Activated T-cell treated with anti-CD3 and anti-CD28 coated beads for 48 hours (primary cell): ENCODE measurements at regions not wholly inside any gene's neighbourhood (a gene's known extent, or its start where the extent isn't known, plus 50 kb on each side); places are given as distances from the start of the nearest gene placed in this dataset.

Experiments used
- DNase-seq: peaks from one replicate; pipeline ENCODE4 v3.0.0-alpha.2; 2020; ENCODE audit warnings: low read depth

GRCh38 chr13:57918086-57918485 lies 286.5 kb downstream of the PCDH17 start:
- DNase-seq = no peak

- DNase-seq = no peak
Measured at GRCh38 chr13:57918913-57919312, 287.4 kb downstream of the PCDH17 start.

- DNase-seq = no peak
Measured at GRCh38 chr13:57925250-57925649, 293.7 kb downstream of the PCDH17 start.

DNA sequence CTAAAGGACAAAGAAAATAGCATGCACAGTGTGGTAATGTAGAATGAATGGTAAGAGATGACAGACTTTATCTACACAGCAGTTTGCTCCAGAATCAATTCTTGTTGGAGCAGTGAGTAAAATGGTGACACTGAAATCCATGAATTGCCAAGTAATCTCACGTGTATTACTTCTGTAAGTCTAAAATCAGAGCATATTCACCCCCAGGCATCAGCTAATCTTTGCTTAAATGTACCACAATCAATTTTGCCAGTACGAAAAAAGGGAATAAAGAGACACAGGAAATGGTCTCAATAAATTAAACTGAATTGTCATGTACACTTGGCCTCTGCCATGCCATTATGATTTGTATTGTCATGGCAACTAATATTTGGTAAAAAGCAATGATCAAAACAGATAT lies 294.2 kb downstream of the PCDH17 start:
- DNase-seq = no peak

DNA sequence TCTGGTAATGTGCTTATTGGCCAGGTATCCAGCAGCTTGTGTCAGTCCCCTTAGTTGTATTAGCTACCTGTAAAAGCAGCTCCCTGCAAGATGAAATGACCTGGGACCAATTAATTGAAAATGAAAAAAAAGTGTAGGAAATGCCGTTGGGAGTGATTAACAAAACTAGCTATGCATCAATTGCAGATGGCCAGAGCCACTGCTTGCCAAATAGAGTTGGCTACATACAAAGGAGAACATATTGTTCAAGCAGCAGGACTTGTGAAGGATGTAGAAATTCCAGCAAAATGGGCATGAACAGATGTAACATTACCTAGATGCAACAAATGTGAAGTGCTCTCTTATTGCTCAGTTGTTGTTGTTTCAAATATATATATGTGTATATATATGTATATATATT lies 300.5 kb downstream of the PCDH17 start:
- no peak for DNase-seq

DNA sequence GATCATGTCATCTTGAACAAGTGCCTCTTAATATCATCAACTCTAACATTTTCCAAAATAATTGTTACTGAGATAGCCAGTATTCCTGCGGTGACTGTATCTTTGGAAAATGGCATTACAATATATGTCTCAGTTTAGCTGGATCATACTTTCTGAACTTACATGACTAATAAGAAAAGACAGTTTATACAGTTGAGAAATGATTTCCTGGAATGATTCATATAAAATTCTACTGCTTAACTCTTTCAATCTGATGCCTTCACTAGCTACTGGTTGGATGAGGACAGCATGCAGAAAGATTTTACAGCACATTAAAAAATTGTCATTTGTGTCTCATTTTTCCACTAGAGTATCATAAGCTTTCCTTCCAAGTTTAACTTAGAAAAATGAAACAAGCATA lies 302.1 kb downstream of the PCDH17 start:
- no peak for DNase-seq

- no peak for DNase-seq
Measured at GRCh38 chr13:57935965-57936364, 304.4 kb downstream of the PCDH17 start.

DNA sequence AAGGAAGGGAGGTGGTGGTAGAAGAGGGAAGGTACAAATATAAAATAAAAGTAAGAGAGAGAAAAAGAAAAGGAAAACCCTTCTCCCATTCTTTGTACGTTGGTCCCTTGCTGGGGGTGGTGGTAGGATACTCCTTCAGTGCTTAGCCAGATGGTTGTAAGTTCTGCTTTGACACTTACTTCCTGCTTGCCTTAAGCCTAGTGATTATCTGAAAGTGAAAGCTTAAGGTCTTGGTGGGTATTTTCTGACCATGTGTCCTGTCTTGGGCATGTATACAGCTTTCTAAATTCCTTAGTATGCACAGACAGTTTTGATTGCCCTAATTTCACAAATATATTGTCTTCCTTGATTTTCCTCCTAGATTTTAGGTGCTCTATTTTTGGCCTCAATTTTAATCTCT lies 314.8 kb downstream of the PCDH17 start:
- DNase-seq = no peak

- DNase-seq = no peak
Measured at GRCh38 chr13:57948884-57949283, 317.3 kb downstream of the PCDH17 start.

DNA sequence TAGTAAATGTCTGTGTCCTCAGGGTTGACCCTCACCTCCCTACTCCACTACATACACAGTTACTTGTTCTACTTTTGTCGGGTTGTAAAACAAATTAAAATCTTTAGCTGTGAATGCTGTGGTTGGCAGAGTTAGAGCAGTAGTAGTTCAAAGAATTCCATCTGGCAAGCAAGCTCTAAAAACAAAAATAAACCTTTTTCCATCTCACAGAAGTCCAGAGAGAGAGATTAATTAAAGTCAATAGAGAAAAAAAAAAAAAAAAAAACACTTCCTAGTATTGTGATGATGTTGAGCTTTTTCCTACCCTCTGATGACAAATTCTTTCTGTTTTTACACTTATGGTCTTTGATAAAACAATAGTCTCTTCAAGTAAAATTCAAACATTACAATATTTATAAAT lies 338.4 kb downstream of the PCDH17 start:
- DNase-seq = no peak

DNA sequence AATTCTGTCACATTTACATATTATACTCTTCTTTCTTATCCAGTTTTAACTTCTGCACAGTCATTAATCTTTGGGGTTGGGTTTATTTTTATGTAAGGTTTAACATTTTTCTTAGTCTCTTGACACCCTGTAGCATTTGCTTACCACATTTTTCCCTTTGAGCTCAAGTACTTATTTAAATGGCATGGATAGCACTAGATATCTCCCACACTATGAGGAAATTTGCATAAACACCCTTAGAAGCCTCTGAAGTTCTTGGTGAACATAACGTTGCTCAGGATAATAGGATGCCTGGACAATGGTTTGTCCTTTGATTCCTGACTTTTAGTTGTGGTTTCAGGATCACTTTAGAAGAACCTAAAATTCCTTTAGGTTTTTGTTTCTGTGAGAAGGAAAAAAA lies 338.9 kb downstream of the PCDH17 start:
- DNase-seq = no peak

DNA sequence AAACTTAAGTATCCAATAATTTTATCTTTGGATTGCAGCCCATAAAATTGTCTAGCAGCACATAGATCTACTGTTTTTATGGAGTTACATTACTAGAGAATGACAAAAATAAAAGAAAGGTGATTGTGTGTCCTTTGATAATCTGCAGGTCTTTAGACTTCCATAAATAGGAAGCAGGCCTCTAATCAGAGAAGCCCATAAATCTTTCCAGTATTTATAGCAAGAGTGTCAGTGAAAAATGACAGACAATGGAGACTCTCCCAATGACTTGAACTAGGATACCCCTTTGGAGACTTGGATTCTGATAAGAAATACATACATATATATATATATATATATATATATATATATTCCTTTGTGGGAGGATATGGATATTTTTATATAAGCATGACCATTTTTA lies 351.2 kb downstream of the PCDH17 start:
- no peak for DNase-seq

DNA sequence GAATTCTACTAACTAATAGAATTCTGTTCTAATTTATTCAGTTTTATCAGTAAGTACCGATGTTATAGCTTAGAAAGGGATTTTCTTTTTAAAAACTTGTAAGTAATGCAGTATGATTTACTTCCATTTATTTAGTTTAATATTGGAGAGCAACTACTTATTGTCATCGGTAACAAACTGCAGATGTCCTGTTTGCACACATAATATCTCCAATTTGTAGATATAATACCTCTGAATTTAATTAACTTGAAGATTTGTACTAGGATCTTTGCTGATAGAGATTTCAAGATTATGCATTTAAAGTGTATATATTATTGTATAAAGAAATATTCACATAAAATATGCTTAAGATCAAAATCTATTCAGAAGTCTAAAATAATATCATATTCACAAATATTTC lies 356.7 kb downstream of the PCDH17 start:
- DNase-seq = no peak

DNA sequence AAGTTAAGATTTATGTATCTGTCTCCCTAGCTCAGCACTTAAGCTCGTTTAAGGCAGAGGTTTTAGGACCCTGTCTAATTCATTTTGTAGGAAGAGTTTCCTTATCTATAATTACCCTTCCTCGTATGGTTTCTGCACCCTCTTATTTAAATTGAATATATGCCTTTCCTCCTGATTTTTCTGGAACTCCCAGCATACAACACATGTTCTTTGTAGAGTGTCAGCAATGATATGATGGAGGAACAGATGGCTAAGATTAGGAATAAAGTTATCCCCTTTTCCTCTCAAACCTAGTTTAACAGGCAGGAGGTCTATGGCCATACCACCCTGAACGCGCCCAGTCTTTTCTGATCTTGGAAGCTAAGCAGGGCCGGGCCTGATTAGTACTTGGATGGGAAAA lies 359.5 kb downstream of the PCDH17 start:
- no peak for DNase-seq

DNA sequence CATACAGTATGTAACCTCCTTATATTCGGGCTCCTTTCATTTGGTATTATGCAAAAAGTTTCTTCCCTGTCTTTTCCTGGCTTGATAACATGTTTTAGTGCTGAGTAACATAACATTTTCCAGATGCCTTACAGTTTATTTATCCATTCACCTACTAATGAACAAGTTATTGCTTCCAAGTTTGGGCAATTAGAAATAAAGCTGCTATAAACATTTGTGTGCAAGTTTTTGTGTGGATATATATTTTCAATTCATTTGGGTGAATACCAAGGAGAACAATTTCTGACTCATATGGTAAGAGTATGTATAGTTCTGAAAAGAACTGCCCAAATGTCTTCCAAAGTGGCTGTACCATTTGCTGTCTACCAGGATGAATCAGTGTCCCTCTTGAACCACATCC lies 360.9 kb downstream of the PCDH17 start:
- DNase-seq = no peak

DNA sequence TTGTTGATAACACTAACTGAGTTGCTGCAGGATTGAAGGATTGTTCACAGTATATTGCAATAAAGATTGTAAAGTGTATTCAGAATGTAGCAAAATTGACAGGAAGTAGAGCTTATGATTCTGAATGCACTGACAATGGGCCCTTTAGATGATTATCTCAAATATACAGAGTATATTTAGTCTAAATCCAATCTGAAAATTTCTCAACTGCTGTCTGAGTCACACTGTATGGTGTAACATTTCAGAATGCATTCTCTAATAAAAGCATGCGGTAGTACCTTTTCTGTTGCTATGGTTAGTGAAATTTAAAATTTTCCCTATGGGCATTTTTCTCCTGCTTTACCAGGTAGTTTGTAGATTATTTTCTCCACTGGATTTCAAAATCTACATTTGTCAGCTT lies 365.2 kb downstream of the PCDH17 start:
- no peak for DNase-seq

GRCh38 chr13:58004751-58005150 lies 373.2 kb downstream of the PCDH17 start:
- DNase-seq = no peak

- no peak for DNase-seq
Measured at GRCh38 chr13:58018020-58018419, 386.5 kb downstream of the PCDH17 start.

GRCh38 chr13:58018865-58019264 lies 387.3 kb downstream of the PCDH17 start:
- no peak for DNase-seq

DNA sequence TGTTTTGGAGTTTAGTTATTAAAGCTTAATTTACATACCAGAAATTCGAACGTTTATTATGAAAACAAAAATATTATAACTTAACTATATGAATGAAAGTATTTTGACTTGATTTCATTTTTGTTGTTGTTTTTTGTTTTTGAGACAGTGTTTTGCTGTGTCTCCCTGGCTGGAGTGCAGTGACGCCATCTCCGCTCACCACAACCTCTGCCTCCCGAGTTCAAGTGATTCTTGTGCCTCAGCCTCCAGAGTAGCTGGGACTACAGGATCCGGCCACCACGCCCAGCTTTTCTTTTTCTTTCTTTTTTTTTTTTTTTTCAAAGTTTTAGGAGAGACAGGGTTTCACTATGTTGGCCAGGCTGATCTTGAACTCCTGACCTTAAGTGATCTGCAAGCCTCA lies 392.6 kb downstream of the PCDH17 start:
- no peak for DNase-seq

GRCh38 chr13:58025821-58026220 lies 394.3 kb downstream of the PCDH17 start:
- DNase-seq = no peak

DNA sequence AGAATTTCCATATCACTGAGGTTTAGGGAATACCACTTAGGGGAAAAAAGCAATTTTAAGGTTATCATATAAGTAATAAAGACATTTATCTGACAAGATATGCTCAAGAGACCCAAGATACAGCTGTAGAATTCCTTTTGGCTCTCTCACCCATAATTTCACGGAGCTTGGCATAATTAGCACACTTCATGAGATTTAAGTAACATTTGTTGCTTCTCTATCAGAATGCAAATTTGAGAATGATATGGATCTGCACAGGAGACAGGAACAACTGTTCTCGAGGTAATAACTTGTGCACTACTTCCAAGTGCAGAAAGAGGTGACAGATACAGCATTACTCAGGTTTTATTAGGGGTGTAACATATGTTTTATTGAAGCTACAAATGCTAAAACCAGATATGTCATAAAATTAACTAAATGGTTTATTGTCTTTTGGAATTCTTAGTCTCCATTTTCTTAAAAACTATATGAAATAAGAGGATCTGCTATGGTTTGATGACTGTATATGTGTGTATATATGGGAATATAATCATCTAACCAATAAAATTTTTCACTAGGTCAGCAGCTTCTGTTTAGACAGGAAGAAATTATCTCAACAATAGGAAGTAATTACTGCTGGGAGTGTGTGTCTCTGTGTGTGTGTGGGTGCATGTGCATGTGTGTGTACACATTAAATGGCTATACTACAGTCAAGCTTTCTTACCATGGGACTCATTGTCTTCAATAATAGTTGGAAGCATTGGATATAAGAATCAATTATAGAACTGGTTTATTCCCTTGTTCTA lies 401.3 kb downstream of the PCDH17 start:
- DNase-seq = no peak

GRCh38 chr13:58043971-58044370 lies 412.4 kb downstream of the PCDH17 start:
- DNase-seq = no peak

- DNase-seq = no peak
Measured at GRCh38 chr13:58048670-58049069, 417.1 kb downstream of the PCDH17 start.

GRCh38 chr13:58051396-58051795 lies 419.9 kb downstream of the PCDH17 start:
- DNase-seq = no peak
